Effector memory CD4-positive, alpha-beta T cell (primary cell): ENCODE measurements at regions not wholly inside any gene's neighbourhood (a gene's known extent, or its start where the extent isn't known, plus 50 kb on each side); places are given as distances from the start of the nearest gene placed in this dataset.
"Not testable (repeated sequence)": the region's sequence is repeated elsewhere in the genome, so short reads cannot be mapped to it uniquely, and the experiment has no call there.

Experiments
- DNase-seq, 3 donors: peaks; one replicate each; pipeline ENCODE4 v3.0.0-alpha.2; 2020
- H3K27ac ChIP-seq: 2 replicates; pipeline ENCODE4 v1.7.0; 2013; ENCODE audit warnings: mild to moderate bottlenecking, low read length, moderate library complexity; ENCODE audit not compliant: insufficient read depth, poor library complexity, severe bottlenecking
- H3K27me3 ChIP-seq: replicated peaks from 2 replicates; pipeline ENCODE4 v1.7.0; 2013; ENCODE audit warnings: mild to moderate bottlenecking, low read length; ENCODE audit not compliant: insufficient read depth, control insufficient read depth, poor library complexity, severe bottlenecking
- H3K36me3 ChIP-seq: 2 replicates; pipeline ENCODE4 v1.7.0; 2013; ENCODE audit warnings: mild to moderate bottlenecking, low read length, moderate library complexity; ENCODE audit not compliant: control insufficient read depth, insufficient read depth
- H3K4me1 ChIP-seq: 2 replicates; pipeline ENCODE4 v1.7.0; 2013; ENCODE audit warnings: low read length, mild to moderate bottlenecking; ENCODE audit not compliant: control insufficient read depth, insufficient read depth, poor library complexity, severe bottlenecking
- H3K4me3 ChIP-seq: 2 replicates; pipeline ENCODE4 v1.7.0; 2013; ENCODE audit warnings: low read length, low read depth, mild to moderate bottlenecking; ENCODE audit not compliant: insufficient read depth, poor library complexity, severe bottlenecking
- H3K9me3 ChIP-seq: 2 replicates; pipeline ENCODE4 v1.7.0; 2013; ENCODE audit warnings: mild to moderate bottlenecking, low read length, moderate library complexity; ENCODE audit not compliant: control insufficient read depth

DNA sequence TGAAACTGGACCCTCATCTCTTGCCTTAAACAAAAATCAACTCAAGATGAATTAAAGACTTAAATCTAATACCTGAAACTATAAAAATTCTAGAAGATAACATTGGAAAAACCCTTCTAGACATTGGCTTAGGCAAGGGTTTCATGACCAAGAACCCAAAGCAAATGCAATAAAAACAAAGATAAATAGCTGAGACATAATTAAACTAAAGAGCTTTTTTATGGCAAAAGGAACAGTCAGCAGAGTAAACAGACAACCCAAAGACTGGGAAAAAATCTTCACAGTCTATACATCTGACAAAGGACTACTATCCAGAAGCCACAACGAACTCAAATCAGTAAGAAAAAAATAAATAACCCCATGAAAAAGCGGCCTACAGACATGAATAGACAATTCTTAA, 446.9 kb upstream of the TRPC7 start:
- not testable (repeated sequence) for H3K4me3 ChIP-seq, H3K9me3 ChIP-seq, H3K36me3 ChIP-seq, H3K27ac ChIP-seq, DNase-seq, H3K27me3 ChIP-seq, H3K4me1 ChIP-seq

- H3K4me3 ChIP-seq, result no peak overlapping the region
- H3K9me3 ChIP-seq, result no peaks in the 10 kb centered on the region
- H3K4me1 ChIP-seq, result no peaks in the 10 kb centered on the region
- no peak for DNase-seq
- H3K27ac ChIP-seq, result no peak overlapping the region
- H3K36me3 ChIP-seq, result no peaks in the 10 kb centered on the region
- no peaks in the 10 kb centered on the region for H3K27me3 ChIP-seq
Observed at GRCh38 chr5:136811551-136811950, 446.2 kb upstream of the TRPC7 start.

- no peaks in the 10 kb centered on the region for H3K4me1 ChIP-seq
- no peak overlapping the region for H3K4me3 ChIP-seq
- H3K36me3 ChIP-seq, result no peaks in the 10 kb centered on the region
- no peaks in the 10 kb centered on the region for H3K27me3 ChIP-seq
- H3K27ac ChIP-seq, result no peak overlapping the region
- no peaks in the 10 kb centered on the region for H3K9me3 ChIP-seq
- DNase-seq, result no peak
Observed at GRCh38 chr5:136811086-136811485, 445.7 kb upstream of the TRPC7 start.

DNA sequence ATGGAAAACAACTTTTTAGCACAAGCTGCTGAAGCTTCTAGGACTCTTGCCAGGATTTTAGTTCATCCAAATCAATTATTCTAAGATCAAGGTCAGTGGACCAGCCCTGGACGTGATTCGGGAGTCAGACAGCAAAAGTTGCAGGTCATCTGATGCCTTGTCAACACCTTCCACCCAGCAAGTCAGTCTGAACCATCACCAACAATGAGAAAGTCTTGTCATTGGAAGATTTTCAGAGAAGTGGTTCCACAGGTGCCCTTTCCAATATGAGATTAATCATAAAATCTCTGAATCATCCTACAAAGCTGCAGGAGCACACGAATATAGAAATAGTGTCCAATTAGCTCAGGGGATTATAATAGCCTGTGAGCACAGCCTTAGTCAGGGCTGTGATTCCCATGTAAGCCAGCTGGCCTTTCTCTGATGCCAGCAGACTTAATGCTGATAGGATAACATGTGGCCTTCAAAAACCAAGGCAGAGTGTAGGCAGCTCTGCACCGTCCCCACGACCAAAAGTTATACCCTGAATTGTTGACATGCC, 445.0 kb upstream of the TRPC7 start:
- Histone ChIP-seq H3K9me3 (no peaks in the 10 kb centered on the region), H3K4me3 (no peak overlapping the region), H3K4me1 (no peaks in the 10 kb centered on the region), H3K27me3 (no peaks in the 10 kb centered on the region), H3K36me3 (no peaks in the 10 kb centered on the region), H3K27ac (no peak overlapping the region)
- no peak for DNase-seq

- Histone ChIP-seq H3K36me3 (no peaks in the 10 kb centered on the region), H3K9me3 (no peaks in the 10 kb centered on the region), H3K4me1 (no peaks in the 10 kb centered on the region), H3K27me3 (no peaks in the 10 kb centered on the region), H3K27ac (no peak overlapping the region), H3K4me3 (no peak overlapping the region)
- no peak for DNase-seq
Observed at GRCh38 chr5:136809382-136809781, 444.0 kb upstream of the TRPC7 start.

DNA sequence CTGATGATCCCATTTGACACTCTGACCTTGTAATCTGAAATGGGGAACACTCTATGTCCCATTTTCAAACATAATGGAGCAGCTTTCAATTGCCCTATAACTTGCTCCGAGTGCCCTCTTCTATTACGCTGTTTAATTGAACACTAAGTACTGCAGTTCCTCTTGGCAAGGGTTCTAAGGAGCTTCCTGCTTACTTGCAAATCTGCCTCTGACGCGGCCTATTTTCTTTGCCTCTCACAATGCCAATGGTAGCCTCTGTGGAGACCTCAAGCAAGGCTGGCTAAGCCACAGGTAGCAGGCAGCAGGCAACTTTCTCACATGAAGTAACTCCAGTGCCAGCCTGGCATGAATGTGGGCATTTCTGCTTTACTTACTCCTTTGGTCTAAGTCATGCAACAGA, 443.4 kb upstream of the TRPC7 start:
- Histone ChIP-seq H3K4me1 (no peaks in the 10 kb centered on the region), H3K27ac (no peak overlapping the region), H3K36me3 (no peaks in the 10 kb centered on the region), H3K27me3 (no peaks in the 10 kb centered on the region), H3K4me3 (no peak overlapping the region), H3K9me3 (no peaks in the 10 kb centered on the region)
- DNase-seq, result no peak

GRCh38 chr5:136805466-136805865, 440.1 kb upstream of the TRPC7 start:
- no peaks in the 10 kb centered on the region for H3K27me3 ChIP-seq
- H3K4me3 ChIP-seq, result no peak overlapping the region
- no peak for DNase-seq
- no peaks in the 10 kb centered on the region for H3K9me3 ChIP-seq
- no peaks in the 10 kb centered on the region for H3K4me1 ChIP-seq
- no peak overlapping the region for H3K27ac ChIP-seq
- no peaks in the 10 kb centered on the region for H3K36me3 ChIP-seq

DNA sequence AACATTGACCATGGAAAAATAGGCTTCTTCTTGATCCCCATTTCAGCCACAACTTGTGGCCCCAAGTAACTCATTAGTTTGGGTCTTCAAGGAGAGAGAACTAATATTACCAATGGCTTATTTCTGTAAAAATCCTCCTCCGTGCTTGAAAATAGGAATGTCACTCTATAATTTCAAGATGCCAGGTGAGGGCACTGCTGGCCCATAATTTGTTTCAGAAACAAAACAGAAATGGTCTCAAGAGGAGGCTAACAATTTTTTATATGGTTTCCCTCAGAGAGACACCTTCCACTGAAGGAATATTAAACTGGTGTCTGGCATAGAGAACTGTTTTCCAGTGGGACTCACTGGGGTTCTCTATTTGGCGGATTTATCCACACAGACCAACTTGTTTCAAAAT, 437.0 kb upstream of the TRPC7 start:
- DNase-seq, result no peak
- no peak overlapping the region for H3K4me3 ChIP-seq
- H3K4me1 ChIP-seq, result no peaks in the 10 kb centered on the region
- H3K36me3 ChIP-seq, result no peaks in the 10 kb centered on the region
- H3K27me3 ChIP-seq, result no peaks in the 10 kb centered on the region
- H3K9me3 ChIP-seq, result no peaks in the 10 kb centered on the region
- no peak overlapping the region for H3K27ac ChIP-seq

- no peaks in the 10 kb centered on the region for H3K36me3 ChIP-seq
- no peak for DNase-seq
- no peak overlapping the region for H3K4me3 ChIP-seq
- no peaks in the 10 kb centered on the region for H3K4me1 ChIP-seq
- no peaks in the 10 kb centered on the region for H3K9me3 ChIP-seq
- H3K27me3 ChIP-seq, result no peaks in the 10 kb centered on the region
- H3K27ac ChIP-seq, result no peak overlapping the region
Observed at GRCh38 chr5:136799806-136800372, 434.5 kb upstream of the TRPC7 start.

- no peaks in the 10 kb centered on the region for H3K27me3 ChIP-seq
- no peak overlapping the region for H3K27ac ChIP-seq
- no peaks in the 10 kb centered on the region for H3K36me3 ChIP-seq
- no peaks in the 10 kb centered on the region for H3K4me1 ChIP-seq
- no peak overlapping the region for H3K4me3 ChIP-seq
- no peak for DNase-seq
- H3K9me3 ChIP-seq, result no peaks in the 10 kb centered on the region
Observed at GRCh38 chr5:136793300-136793699, 428.0 kb upstream of the TRPC7 start.
